ENCODE measurements at regions not wholly inside any gene's neighbourhood (a gene's known extent, or its start where the extent isn't known, plus 50 kb on each side); places are given as distances from the start of the nearest gene placed in this dataset.

- no peak overlapping the region for H3K27ac ChIP-seq
- no peak for TF ChIP-seq CTCF (IDR thresholded peaks at IDR 0.05)
- no peaks in the 10 kb centered on the region for H3K36me3 ChIP-seq
- H3K9me3 ChIP-seq, result no peaks in the 10 kb centered on the region
- H3K27me3 ChIP-seq (replicated peaks; ENCODE audit: insufficient read depth), result no peaks in the 10 kb centered on the region
- ATAC-seq (ENCODE audit: insufficient number of reproducible peaks, low FRiP score, low read depth) (no peak), DNase-seq (ENCODE audit: low spot score) (no peak)
- no peak overlapping the region for H3K4me3 ChIP-seq
- no peaks in the 10 kb centered on the region for H3K4me1 ChIP-seq (ENCODE audit: control insufficient read depth in 1 of 2, low read depth in 2 of 2)
Measured at GRCh38 chr2:7241041-7241745, 324.0 kb downstream of the RNF144A start.

- Histone ChIP-seq H3K9me3 (no peaks in the 10 kb centered on the region), H3K27ac (no peak overlapping the region), H3K36me3 (no peaks in the 10 kb centered on the region), H3K4me1 (ENCODE audit: control insufficient read depth in 1 of 2, low read depth in 2 of 2) (no peaks in the 10 kb centered on the region), H3K4me3 (no peak overlapping the region), H3K27me3 (replicated peaks; ENCODE audit: insufficient read depth) (no peaks in the 10 kb centered on the region)
- TF ChIP-seq CTCF (IDR thresholded peaks at IDR 0.05), result no peak
- no peak for DNase-seq (ENCODE audit: low spot score)
- ATAC-seq (ENCODE audit: insufficient number of reproducible peaks, low FRiP score, low read depth), result no peak
Measured at GRCh38 chr2:7242189-7242867, 325.1 kb downstream of the RNF144A start.

DNA sequence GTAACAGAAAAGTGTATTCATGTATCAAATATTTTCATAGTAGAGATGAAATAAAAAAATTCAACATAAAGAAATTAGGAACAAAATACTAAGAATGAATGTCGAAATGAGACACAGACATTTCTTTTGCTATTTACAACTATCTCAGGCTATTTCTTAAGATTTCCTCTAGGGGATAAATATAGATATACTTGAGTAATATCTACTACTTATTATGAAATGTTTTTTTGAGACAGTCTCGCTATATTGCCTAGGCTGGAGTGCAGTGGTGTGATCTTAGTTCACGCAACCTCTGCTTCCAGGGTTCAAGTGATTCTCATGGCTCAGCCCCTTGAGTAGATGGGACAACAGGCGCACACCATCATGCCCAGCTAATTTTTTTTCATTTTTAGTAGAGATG, 326.1 kb downstream of the RNF144A start:
- Histone ChIP-seq H3K36me3 (no peaks in the 10 kb centered on the region), H3K9me3 (no peaks in the 10 kb centered on the region), H3K4me1 (ENCODE audit: control insufficient read depth in 1 of 2, low read depth in 2 of 2) (no peaks in the 10 kb centered on the region), H3K27me3 (replicated peaks; ENCODE audit: insufficient read depth) (no peaks in the 10 kb centered on the region), H3K4me3 (no peak overlapping the region), H3K27ac (no peak overlapping the region)
- DNase-seq (ENCODE audit: low spot score) (no peak), ATAC-seq (ENCODE audit: insufficient number of reproducible peaks, low FRiP score, low read depth) (no peak)
- TF ChIP-seq CTCF (IDR thresholded peaks at IDR 0.05), result no peak

DNA sequence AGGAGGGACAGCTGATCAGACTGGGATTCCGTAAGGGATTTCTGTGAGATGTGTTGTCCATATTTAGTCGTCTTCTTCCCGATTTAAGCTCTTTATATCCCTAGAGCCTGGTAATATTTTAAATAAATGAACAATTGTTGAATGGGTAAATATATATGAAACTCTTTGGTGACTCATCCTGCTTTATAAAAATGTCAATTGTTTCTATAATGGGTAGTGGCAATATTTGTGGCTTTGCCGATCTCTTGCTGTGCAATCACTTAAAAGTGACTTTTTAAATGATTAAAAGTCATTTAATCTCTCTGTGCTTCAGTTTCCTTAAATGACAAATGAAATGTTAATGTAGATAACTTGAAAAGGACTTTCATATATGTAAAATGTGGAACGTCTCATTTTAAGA, 339.2 kb downstream of the RNF144A start:
- no peak for ATAC-seq (ENCODE audit: insufficient number of reproducible peaks, low FRiP score, low read depth)
- no peak for TF ChIP-seq CTCF (IDR thresholded peaks at IDR 0.05)

GRCh38 chr2:7262727-7263126, 345.5 kb downstream of the RNF144A start:
- no peaks in the 10 kb centered on the region for H3K36me3 ChIP-seq
- DNase-seq (ENCODE audit: low spot score) (no peak), ATAC-seq (ENCODE audit: insufficient number of reproducible peaks, low FRiP score, low read depth) (no peak)
- no peak for TF ChIP-seq CTCF (IDR thresholded peaks at IDR 0.05)
- no peak overlapping the region for H3K27ac ChIP-seq
- no peaks in the 10 kb centered on the region for H3K9me3 ChIP-seq
- no peaks in the 10 kb centered on the region for H3K4me1 ChIP-seq (ENCODE audit: control insufficient read depth in 1 of 2, low read depth in 2 of 2)
- H3K27me3 ChIP-seq (replicated peaks; ENCODE audit: insufficient read depth), result no peaks in the 10 kb centered on the region
- H3K4me3 ChIP-seq, result no peak overlapping the region

More for the DNA sequence above, 339.2 kb downstream of the RNF144A start:
- Histone ChIP-seq H3K4me1 (ENCODE audit: control insufficient read depth in 1 of 2, low read depth in 2 of 2) (no peaks in the 10 kb centered on the region), H3K4me3 (no peak overlapping the region), H3K27me3 (replicated peaks; ENCODE audit: insufficient read depth) (no peaks in the 10 kb centered on the region), H3K27ac (no peak overlapping the region), H3K9me3 (no peaks in the 10 kb centered on the region), H3K36me3 (no peaks in the 10 kb centered on the region)
- no peak for DNase-seq (ENCODE audit: low spot score)

Measured in thoracic aorta (tissue), 2 donors.